Subcutaneous abdominal adipose tissue (tissue), 5 donors: ENCODE measurements at regions not wholly inside any gene's neighbourhood (a gene's known extent, or its start where the extent isn't known, plus 50 kb on each side); places are given as distances from the start of the nearest gene placed in this dataset.
"Not testable (repeated sequence)": the region's sequence is repeated elsewhere in the genome, so short reads cannot be mapped to it uniquely, and the experiment has no call there.

Source experiments
- H3K27ac ChIP-seq: one replicate; pipeline ENCODE4 v1.7.0; 2013; ENCODE audit warnings: low read depth, mild to moderate bottlenecking, inconsistent platforms, low read length, moderate library complexity
- H3K27me3 ChIP-seq, 5 donors: one replicate each; pipeline ENCODE4 v1.7.0; 2013; ENCODE audit warnings: low read length in 5 of 5, inconsistent platforms in 1 of 5; ENCODE audit not compliant: control insufficient read depth in 5 of 5, insufficient read depth in 4 of 5
- H3K36me3 ChIP-seq, 5 donors: one replicate each; pipeline ENCODE4 v1.7.0; 2013; ENCODE audit warnings: low read length in 5 of 5; ENCODE audit not compliant: control insufficient read depth in 5 of 5, insufficient read depth in 5 of 5
- H3K4me1 ChIP-seq, 5 donors: one replicate each; pipeline ENCODE4 v1.7.0; 2013; ENCODE audit warnings: low read length in 5 of 5, mild to moderate bottlenecking in 3 of 5, moderate library complexity in 1 of 5; ENCODE audit not compliant: control insufficient read depth in 5 of 5, insufficient read depth in 5 of 5
- H3K4me3 ChIP-seq, 5 donors: one replicate each; pipeline ENCODE4 v1.7.0; 2013; ENCODE audit warnings: low read length in 5 of 5, low read depth in 1 of 5
- H3K9ac ChIP-seq, 5 donors: one replicate each; pipeline ENCODE4 v1.7.0; 2013; ENCODE audit warnings: low read length in 5 of 5, mild to moderate bottlenecking in 4 of 5, moderate library complexity in 3 of 5
- H3K9me3 ChIP-seq, 5 donors: one replicate each; pipeline ENCODE4 v1.7.0; 2013; ENCODE audit warnings: low read length in 5 of 5; ENCODE audit not compliant: control insufficient read depth in 5 of 5
- donor health status: healthy.
- donor health status: healthy.
- donor health status: healthy.
- donor health status: healthy.
- donor health status: healthy.

DNA sequence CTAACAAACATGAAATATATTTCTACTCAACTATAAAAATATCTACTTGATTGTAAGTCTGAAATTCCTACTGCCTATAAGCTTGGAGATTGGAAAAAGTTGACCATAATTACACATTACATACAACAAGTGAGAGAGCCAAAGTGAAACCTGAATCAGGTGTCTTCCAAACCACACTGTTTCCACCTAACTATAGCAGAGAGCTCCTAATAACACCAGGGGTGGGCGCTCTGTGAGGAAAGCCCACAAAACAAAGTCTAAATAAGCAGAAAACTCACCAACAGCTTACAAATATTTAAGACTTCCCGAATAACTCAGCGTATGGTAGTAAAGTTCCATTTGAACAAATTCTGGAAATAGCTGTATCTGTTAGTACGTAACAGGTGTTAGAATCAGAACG, 119.9 kb downstream of the GPR37 start:
- Histone ChIP-seq H3K27ac (no peak overlapping the region), H3K36me3 (no peaks in the 10 kb centered on the region), H3K4me1 (no peaks in the 10 kb centered on the region), H3K4me3 (no peak overlapping the region), H3K9me3 (no peaks in the 10 kb centered on the region), H3K27me3 (no peaks in the 10 kb centered on the region), H3K9ac (no peak overlapping the region)

DNA sequence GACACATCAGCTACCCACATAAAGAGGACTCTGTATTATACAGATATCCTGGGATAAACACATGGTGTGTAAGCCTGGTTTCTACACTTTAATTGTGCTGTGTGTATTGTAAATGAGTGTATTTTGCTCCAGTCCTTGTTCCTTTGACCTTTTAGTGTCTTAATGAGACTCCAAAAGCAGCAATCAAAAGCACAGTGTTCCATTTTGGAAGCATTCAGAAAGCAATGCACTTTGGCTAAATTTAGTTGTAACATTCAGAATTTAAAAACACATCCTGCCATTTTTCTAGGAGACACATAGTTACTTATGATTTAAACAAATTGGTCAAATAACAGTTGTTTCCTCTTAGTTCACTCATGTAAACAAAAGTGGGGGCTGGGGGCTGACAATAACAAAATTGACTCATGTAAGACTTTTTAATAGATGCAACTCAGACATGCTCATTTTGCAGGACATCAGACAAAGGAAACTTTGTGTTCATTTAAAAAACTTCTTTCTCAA, 122.2 kb downstream of the GPR37 start:
- H3K36me3 ChIP-seq: no peaks in the 10 kb centered on the region
- H3K9me3 ChIP-seq: no peaks in the 10 kb centered on the region
- no peaks in the 10 kb centered on the region for H3K4me1 ChIP-seq
- no peak overlapping the region for H3K4me3 ChIP-seq
- no peaks in the 10 kb centered on the region for H3K27me3 ChIP-seq
- no peak overlapping the region for H3K9ac ChIP-seq
- H3K27ac ChIP-seq: no peak overlapping the region

DNA sequence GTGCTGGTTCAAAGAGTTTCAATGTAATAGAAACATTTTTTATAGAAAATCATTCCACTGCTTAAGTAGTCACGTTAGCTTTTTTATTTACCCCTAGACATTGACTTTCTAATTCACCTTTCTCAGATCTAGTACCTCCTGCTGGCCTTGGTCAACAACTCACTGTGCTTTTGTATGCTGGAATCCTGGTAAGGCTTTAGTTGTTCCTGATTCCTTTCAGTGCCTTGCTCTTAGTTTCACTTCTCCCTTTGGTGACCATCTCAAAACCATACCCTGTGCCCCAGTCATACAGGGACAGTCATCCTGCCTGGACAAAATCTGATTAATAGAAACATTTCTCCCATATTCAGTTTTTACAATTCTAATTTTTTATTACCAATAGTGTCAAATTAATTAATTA, 130.2 kb downstream of the GPR37 start:
- Histone ChIP-seq H3K27ac (no peak overlapping the region), H3K36me3 (no peaks in the 10 kb centered on the region), H3K27me3 (no peaks in the 10 kb centered on the region), H3K9ac (no peak overlapping the region), H3K9me3 (no peaks in the 10 kb centered on the region), H3K4me3 (no peak overlapping the region), H3K4me1 (no peaks in the 10 kb centered on the region)

DNA sequence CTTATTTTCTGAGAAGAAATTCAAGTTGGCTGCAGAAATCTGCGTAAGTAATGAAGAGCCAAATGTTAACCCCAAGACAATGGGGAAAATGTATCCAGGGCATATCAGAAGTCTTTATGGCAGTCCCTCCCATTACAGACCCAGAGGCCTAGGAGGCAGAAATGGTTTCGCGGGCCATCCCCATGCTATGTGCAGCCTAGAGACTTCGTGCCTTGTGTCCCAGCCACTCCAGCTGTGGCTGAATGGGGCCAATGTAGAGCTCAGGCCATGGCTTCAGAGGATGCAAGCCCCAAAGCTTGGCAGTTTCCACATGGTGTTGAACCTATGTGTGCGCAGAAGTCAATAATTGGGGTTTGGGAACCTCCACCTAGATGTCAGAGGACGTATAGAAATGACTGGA, 131.9 kb downstream of the GPR37 start:
- no peaks in the 10 kb centered on the region for H3K9me3 ChIP-seq
- no peak overlapping the region for H3K27ac ChIP-seq
- no peaks in the 10 kb centered on the region for H3K4me1 ChIP-seq
- H3K27me3 ChIP-seq: no peaks in the 10 kb centered on the region
- H3K4me3 ChIP-seq: no peak overlapping the region
- H3K9ac ChIP-seq: no peak overlapping the region
- H3K36me3 ChIP-seq: no peaks in the 10 kb centered on the region

DNA sequence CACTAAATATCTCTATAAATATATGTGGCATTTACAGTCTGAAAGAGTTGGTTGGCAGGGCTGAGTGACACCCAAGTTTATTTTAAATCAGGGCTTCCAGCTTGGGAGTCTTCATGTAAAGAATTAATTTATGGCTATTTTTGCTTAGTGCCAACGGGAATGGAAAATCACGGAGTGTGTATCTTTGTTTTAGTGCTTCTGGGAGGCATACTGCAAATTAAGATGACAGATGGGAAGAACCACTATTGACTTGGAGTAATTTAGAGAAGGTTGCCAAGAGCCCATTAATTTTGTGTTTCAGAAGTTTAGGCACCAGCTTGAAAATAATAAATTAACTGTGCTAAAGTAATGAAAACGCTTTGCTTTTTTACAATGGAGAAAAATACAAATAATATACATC, 135.2 kb downstream of the GPR37 start:
- no peak overlapping the region for H3K9ac ChIP-seq
- no peaks in the 10 kb centered on the region for H3K9me3 ChIP-seq
- no peaks in the 10 kb centered on the region for H3K4me1 ChIP-seq
- H3K27ac ChIP-seq: no peak overlapping the region
- H3K27me3 ChIP-seq: no peaks in the 10 kb centered on the region
- no peaks in the 10 kb centered on the region for H3K36me3 ChIP-seq
- no peak overlapping the region for H3K4me3 ChIP-seq

DNA sequence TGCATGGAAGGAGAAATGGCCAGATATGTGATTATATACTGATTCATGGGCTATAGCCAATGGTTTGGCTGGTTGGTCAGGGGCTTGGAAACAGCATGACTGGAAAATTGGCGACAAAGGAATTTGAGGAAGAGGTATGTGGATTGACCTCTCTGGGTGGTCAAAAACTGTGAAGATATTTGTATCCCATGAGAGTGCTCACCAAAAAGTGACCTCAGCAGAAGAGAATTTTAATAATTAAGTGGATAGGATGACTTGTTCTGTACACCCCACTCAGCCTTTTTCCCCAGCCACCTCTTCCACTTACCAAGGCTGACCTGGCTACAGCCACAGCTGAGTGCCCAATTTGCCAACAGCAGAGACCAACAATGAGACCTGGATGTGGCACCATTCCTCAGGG, 146.7 kb downstream of the GPR37 start:
- H3K9me3 ChIP-seq: peaks cover 0 to 4% (median 0%) of the 10 kb centered on the region in 5 donors
- no peaks in the 10 kb centered on the region for H3K4me1 ChIP-seq
- no peaks in the 10 kb centered on the region for H3K36me3 ChIP-seq
- H3K27me3 ChIP-seq: no peaks in the 10 kb centered on the region
- no peak overlapping the region for H3K27ac ChIP-seq
- no peak overlapping the region for H3K4me3 ChIP-seq
- H3K9ac ChIP-seq: no peak overlapping the region

DNA sequence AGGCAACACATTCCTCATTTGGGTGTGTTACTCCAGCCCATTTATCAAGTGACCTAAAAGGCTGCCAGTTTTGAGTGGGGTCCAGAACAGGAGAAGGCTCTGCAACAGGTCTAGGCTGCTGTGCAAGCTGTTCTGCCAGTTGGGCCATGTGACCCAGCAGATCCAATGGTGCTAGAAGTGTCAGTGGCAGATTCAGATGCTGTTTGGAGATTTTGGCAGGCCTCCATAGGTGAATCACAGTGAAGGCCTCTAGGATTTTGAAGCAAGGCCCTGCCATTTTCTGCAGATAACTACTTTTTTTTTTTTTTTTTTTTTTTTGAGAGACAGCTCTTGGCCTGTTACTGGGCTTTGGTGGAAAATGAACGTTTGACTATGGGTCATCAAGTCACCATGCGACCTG, 147.5 kb downstream of the GPR37 start:
- not testable (repeated sequence) for H3K4me3 ChIP-seq, H3K27me3 ChIP-seq, H3K4me1 ChIP-seq, H3K9me3 ChIP-seq, H3K9ac ChIP-seq, H3K36me3 ChIP-seq, H3K27ac ChIP-seq

DNA sequence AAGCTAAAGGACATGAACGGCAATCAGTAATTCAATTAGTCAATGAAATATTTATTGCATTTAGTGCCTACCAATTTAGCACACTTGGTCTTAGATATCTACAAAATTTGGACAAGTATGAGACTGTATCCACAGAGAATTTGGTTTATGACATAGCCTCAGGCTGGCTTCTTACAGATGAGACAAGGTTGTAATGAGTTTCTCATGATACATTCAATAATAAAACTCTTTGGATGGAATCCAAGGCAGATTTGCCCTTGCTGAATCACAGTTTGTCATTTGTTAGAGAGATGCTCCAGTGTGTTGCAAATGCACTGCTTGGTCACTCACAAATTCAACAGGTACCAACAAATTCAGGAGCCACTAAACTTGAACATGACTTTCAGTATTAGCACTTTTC, 162.5 kb downstream of the GPR37 start:
- no peaks in the 10 kb centered on the region for H3K9me3 ChIP-seq
- no peak overlapping the region for H3K9ac ChIP-seq
- no peaks in the 10 kb centered on the region for H3K27me3 ChIP-seq
- H3K36me3 ChIP-seq: no peaks in the 10 kb centered on the region
- H3K27ac ChIP-seq: no peak overlapping the region
- no peak overlapping the region for H3K4me3 ChIP-seq
- H3K4me1 ChIP-seq: no peaks in the 10 kb centered on the region

DNA sequence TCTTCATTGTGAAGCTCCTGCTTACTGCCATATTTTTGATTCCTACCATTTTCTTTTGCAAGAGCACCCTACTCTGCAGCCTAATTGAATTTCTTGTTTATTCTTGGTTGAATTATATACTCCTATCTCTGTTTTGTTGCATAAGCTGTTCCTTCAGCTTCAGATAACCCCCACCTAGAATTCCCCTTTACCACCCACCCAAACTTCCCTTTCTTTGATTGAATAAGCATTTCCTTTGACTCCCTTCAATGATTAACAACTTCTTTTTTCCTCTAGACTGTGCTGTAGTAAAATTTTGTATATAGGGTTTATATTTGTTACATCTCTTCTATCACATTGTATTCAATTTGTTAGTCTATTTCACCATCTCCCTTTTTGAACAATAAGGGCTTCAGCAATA, 168.1 kb downstream of the GPR37 start:
- H3K4me1 ChIP-seq: no peaks in the 10 kb centered on the region
- H3K27ac ChIP-seq: no peak overlapping the region
- H3K9ac ChIP-seq: no peak overlapping the region
- no peaks in the 10 kb centered on the region for H3K9me3 ChIP-seq
- H3K36me3 ChIP-seq: no peaks in the 10 kb centered on the region
- H3K27me3 ChIP-seq: no peaks in the 10 kb centered on the region
- no peak overlapping the region for H3K4me3 ChIP-seq

DNA sequence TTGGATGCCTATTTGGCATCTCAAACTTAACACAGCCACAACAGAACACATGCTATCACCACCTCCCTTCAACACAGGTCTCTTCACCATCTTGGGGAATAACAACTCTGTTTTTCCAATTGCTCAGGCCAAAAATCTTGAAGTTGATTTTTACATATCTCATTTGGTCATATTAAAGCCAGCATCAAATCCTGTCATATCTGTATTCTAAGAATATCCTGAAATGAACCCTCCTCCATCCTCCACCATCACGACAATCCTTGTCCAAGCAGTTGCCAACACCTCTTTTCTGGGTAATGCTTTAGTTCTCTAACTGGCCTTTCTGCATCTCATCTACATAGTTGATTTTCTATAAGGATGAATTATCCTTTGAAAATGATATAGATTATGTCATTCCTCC, 168.7 kb downstream of the GPR37 start:
- Histone ChIP-seq H3K9me3 (no peaks in the 10 kb centered on the region), H3K36me3 (no peaks in the 10 kb centered on the region), H3K27ac (no peak overlapping the region), H3K4me1 (no peaks in the 10 kb centered on the region), H3K9ac (no peak overlapping the region), H3K4me3 (no peak overlapping the region), H3K27me3 (no peaks in the 10 kb centered on the region)

DNA sequence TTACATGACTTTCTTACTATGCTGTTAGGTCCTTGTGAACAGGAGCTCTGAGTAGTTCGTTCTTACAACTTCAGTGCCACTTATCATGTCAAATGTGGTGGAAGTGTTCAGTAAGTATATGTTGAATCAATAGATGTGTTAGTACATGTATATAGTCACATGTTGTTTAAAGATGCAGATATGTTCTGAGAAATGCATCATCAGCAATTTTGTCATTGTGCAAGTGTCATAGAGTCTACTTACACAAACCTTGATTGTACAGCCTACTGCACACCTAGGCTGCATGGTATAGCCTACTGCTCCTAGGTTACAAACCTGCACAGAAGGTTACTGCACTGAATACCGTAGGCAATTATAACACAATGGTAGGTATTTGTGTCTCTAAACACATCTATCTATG, 174.8 kb downstream of the GPR37 start:
- Histone ChIP-seq H3K9ac (no peak overlapping the region), H3K27me3 (no peaks in the 10 kb centered on the region), H3K36me3 (no peaks in the 10 kb centered on the region), H3K4me1 (no peaks in the 10 kb centered on the region), H3K9me3 (no peaks in the 10 kb centered on the region), H3K4me3 (no peak overlapping the region), H3K27ac (no peak overlapping the region)
